Erythroblast (primary cell): ENCODE measurements at regions not wholly inside any gene's neighbourhood (a gene's known extent, or its start where the extent isn't known, plus 50 kb on each side); places are given as distances from the start of the nearest gene placed in this dataset.

Experiments
- DNase-seq, 2 experiments: peaks; one replicate each; lab custom pipeline; 2025; lab: John Stamatoyannopoulos, UW
- GATA1 ChIP-seq: IDR thresholded peaks from 2 replicates; pipeline ENCODE4 v1.6.1; 2011; ENCODE audit warnings: low read depth, mild to moderate bottlenecking, control low read depth, low read length, moderate library complexity
- POLR2A ChIP-seq: IDR thresholded peaks from 2 replicates; pipeline ENCODE4 v1.6.1; 2011; ENCODE audit warnings: mild to moderate bottlenecking, low read length

GRCh38 chr7:106775975-106776607, 89.0 kb upstream of the PIK3CG start:
- TF ChIP-seq POLR2A (no peak), GATA1 (no peak)
- DNase-seq: no peak

GRCh38 chr7:106776618-106777347, 88.3 kb upstream of the PIK3CG start:
- no peak for DNase-seq
- TF ChIP-seq GATA1: no peak
- TF ChIP-seq POLR2A: no peak

GRCh38 chr7:106777674-106778299, 87.3 kb upstream of the PIK3CG start:
- no peak for TF ChIP-seq GATA1
- DNase-seq: no peak

GRCh38 chr7:106778656-106779250, 86.3 kb upstream of the PIK3CG start:
- TF ChIP-seq POLR2A: no peak
- no peak for TF ChIP-seq GATA1
- no peak for DNase-seq

- peak; percentile 12 to 29 for DNase-seq
- TF ChIP-seq GATA1 (no peak), POLR2A (no peak)
Measured at GRCh38 chr7:106779877-106780276, 85.2 kb upstream of the PIK3CG start.

GRCh38 chr7:106781007-106781406, 84.1 kb upstream of the PIK3CG start:
- no peak for DNase-seq
- no peak for TF ChIP-seq POLR2A
- no peak for TF ChIP-seq GATA1

GRCh38 chr7:106781828-106782544, 83.1 kb upstream of the PIK3CG start:
- DNase-seq: no peak
- TF ChIP-seq POLR2A: no peak
- no peak for TF ChIP-seq GATA1

- DNase-seq: no peak
- TF ChIP-seq POLR2A (no peak), GATA1 (no peak)
Measured at GRCh38 chr7:106783286-106783685, 81.8 kb upstream of the PIK3CG start.

GRCh38 chr7:106788637-106789036, 76.4 kb upstream of the PIK3CG start:
- DNase-seq: no peak

GRCh38 chr7:106791526-106791925, 73.6 kb upstream of the PIK3CG start:
- no peak for DNase-seq
- TF ChIP-seq GATA1 (no peak), POLR2A (no peak)

More at GRCh38 chr7:106788637-106789036, 76.4 kb upstream of the PIK3CG start:
- no peak for TF ChIP-seq POLR2A
- TF ChIP-seq GATA1: no peak

- TF ChIP-seq POLR2A (no peak), GATA1 (no peak)
- DNase-seq: no peak
Measured at GRCh38 chr7:106792233-106792926, 72.7 kb upstream of the PIK3CG start.

GRCh38 chr7:106793015-106793975, 71.8 kb upstream of the PIK3CG start:
- peak; percentile 32 to 68 for DNase-seq
- no peak for TF ChIP-seq GATA1
- TF ChIP-seq POLR2A: no peak
